NB4 (cell line): ENCODE measurements at regions not wholly inside any gene's neighbourhood (a gene's known extent, or its start where the extent isn't known, plus 50 kb on each side); places are given as distances from the start of the nearest gene placed in this dataset.

Experiments used
- CTCF ChIP-seq: IDR thresholded peaks from one replicate; pipeline ENCODE4 v1.5.1; 2012; ENCODE audit warnings: low read depth, low read length
- MYC ChIP-seq: IDR thresholded peaks from 2 replicates; pipeline ENCODE4 v1.6.1; 2011; ENCODE audit warnings: low read depth, low read length
- POLR2A ChIP-seq: IDR thresholded peaks from 2 replicates; pipeline ENCODE4 v1.6.1; 2011; ENCODE audit warnings: mild to moderate bottlenecking; ENCODE audit not compliant: insufficient read length; ENCODE audit errors: extremely low read depth

- TF ChIP-seq CTCF (no peak), POLR2A (no peak), MYC (no peak)
Measured at GRCh38 chr1:55825461-55825860, 610.3 kb upstream of the USP24 start.
